COLO668 (cell line): ENCODE measurements at regions not wholly inside any gene's neighbourhood (a gene's known extent, or its start where the extent isn't known, plus 50 kb on each side); places are given as distances from the start of the nearest gene placed in this dataset.

Source experiments
- DNase-seq: peaks from one replicate; lab custom pipeline; 2025; ENCODE audit not compliant: unreplicated experiment; lab: John Stamatoyannopoulos, UW

GRCh38 chr3:88209356-88209755 is 59.6 kb downstream of the C3orf38 start:
- DNase-seq, result no peak

GRCh38 chr3:88211096-88211890 is 61.5 kb downstream of the C3orf38 start:
- DNase-seq, result no peak

- peak; percentile 0 for DNase-seq
Observed at GRCh38 chr3:88219138-88219792, 69.5 kb downstream of the C3orf38 start.

DNA sequence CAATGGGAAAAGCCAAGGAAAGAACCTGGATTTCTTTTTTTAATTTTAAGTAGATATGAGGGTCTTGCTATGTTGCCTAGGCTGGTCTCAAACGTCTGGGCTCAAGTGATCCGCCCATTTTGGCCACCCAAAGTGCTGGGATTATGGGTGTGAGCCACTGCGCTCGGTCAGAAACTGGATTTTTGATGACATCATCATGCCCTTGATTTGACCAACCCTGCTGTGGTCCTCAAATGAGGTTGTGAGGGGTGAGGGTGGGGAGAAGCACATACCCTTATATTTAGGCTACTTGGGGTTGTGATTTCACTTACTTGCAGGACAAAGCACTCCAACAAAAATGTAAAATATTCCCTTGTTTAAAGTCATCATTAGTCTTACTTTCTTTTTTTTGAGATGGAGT is 70.4 kb downstream of the C3orf38 start:
- no peak for DNase-seq

GRCh38 chr3:88221726-88222125 is 72.0 kb downstream of the C3orf38 start:
- DNase-seq, result no peak

GRCh38 chr3:88222343-88222742 is 72.6 kb downstream of the C3orf38 start:
- DNase-seq, result no peak

- no peak for DNase-seq
Observed at GRCh38 chr3:88225326-88226008, 75.7 kb downstream of the C3orf38 start.

GRCh38 chr3:88226910-88227309 is 77.2 kb downstream of the C3orf38 start:
- no peak for DNase-seq

GRCh38 chr3:88230638-88231037 is 80.9 kb downstream of the C3orf38 start:
- no peak for DNase-seq

DNA sequence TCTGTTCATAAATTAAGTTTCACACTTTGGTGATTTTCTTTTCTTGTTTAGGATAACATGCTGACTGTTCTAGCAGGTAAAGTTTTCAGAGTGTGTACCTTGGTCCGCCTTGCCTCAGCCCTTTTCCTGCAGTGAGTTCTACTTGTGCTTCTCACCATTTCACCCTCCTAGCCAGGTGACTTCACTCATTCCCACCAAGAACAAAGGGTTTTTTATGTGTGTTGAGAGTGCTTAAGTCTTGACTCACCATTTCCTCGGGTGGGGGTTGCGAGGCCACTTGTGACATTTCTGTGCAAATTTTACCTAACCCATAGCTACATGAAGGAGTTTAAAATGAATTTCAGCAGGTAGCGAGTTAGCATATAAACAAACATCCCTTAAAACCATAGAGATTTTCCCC is 81.4 kb downstream of the C3orf38 start:
- DNase-seq, result no peak

DNA sequence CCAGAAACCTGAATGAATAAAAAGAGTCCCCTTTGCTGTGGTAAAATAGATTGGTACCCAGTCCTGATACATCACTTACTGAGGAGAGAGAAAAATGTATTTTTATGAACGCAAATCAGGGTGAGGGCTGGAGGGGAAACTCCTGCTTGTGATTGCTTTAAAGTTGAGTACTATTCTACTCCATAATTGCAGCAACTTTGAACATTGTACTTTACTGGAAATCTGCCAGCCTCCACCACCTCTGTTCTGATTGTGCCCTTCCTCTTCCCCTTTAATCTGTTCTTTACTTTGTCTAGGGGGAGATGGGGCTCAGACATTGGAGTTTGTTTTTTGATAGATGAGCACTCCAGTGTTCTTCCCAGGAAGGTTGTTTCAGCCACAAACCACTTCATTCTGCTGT is 81.9 kb downstream of the C3orf38 start:
- no peak for DNase-seq

- DNase-seq, result no peak
Observed at GRCh38 chr3:88235102-88235501, 85.3 kb downstream of the C3orf38 start.

- no peak for DNase-seq
Observed at GRCh38 chr3:88239870-88240269, 90.1 kb downstream of the C3orf38 start.

DNA sequence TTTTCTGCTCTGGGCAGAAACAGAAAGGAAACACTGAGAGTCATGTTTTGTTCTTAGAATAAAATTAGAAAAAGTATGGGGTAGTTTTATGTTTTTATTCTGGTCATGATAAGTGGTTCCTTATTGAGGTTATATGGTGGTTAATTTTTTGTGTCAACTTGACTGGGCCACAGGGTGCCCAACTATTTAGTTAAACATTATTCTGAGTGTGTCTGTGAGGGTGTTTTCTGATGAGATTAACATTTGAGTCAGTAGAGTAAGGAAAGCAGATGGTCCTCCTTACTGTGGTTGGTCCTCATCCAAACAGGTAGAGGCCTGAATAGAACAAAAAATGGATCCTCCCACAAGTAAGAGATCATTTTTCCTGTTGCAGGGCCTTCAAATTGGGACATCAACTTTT is 98.9 kb downstream of the C3orf38 start:
- DNase-seq, result no peak

- no peak for DNase-seq
Observed at GRCh38 chr3:88259045-88259444, 109.3 kb downstream of the C3orf38 start.

DNA sequence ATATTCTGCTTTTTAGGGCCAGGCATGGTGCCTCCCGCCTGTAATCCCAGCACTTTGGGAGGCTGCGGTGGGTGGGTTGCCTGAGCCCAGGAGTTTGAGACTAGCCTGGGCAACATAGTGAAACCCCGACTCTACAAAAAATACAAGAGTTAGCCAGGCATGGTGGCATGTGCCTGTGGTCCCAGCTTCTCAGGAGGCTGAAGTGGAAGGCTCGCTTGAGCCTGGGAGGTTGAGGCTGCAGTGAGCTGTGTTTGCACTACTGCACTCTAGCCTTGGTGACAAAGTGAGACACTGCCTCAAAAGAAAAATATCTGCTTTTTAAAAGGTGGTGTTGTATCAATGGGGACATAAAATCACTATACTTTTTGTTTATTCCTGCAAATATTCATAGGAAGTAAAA is 112.8 kb downstream of the C3orf38 start:
- no peak for DNase-seq

DNA sequence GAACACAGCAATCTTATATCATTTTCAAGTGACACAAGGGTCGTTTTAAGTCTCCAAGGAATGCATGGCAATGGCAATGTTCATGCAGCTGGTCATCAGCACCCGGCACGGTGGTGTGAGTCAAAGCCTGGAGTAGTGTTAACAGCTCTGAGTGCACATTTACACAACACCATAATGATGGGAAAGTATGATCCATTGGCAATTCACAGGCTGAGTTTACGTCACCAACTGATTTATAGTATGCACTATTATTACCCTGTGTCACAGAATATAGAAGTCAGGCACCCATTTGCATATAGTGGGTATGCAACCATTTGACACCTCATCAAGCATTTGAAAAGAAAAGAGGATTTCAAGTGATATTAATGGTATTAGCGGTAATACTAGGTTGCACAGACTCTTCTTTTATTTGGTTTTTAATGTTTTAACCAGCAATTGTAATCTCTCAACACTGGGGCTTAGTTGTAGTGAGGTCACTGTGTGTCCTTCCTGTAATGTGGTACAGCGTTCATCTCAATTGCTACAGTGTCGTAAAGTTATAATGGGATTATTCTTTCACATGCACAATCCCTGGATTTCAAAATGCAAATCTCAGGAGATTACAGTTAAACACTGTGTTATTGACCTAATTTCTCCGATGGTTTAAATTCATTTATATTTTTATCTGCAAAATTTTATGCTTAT is 113.8 kb downstream of the C3orf38 start:
- DNase-seq, result no peak

- DNase-seq, result no peak
Observed at GRCh38 chr3:88267441-88267840, 117.7 kb downstream of the C3orf38 start.

GRCh38 chr3:88267847-88268246 is 118.1 kb downstream of the C3orf38 start:
- no peak for DNase-seq

DNA sequence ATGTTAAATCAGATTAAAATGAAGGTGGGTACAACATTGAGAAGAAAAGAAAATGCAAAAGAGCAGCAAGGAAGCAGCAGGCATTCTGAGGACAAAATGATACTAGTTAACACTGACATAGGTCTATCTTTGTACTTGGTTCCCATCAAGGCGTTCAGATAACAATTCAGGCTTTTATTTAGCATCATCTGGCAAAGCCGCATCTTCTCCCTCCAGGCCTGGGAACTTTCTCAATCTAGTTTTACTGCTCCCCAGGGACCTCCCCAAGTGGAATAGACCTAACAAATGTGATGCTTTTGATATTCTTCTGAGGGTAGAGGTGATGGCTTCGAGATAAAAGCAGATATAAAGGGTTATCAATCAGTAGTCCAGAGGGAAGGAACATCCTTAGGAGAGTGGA is 130.6 kb downstream of the C3orf38 start:
- DNase-seq, result no peak

GRCh38 chr3:88282528-88283241 is 132.9 kb downstream of the C3orf38 start:
- no peak for DNase-seq
